ENCODE measurements at regions not wholly inside any gene's neighbourhood (a gene's known extent, or its start where the extent isn't known, plus 50 kb on each side); places are given as distances from the start of the nearest gene placed in this dataset.

GRCh38 chr3:43198791-43199644 is 87.3 kb upstream of the SNRK start:
- no peak for DNase-seq
- Mint-ChIP-seq H3K27ac (peak overlapping the region; percentile 59), H3K4me1 (peaks cover 66% of the 10 kb centered on the region), H3K9me3 (peaks cover 2% of the 10 kb centered on the region), H3K27me3 (peaks cover 12% of the 10 kb centered on the region), H3K4me3 (no peak overlapping the region), H3K36me3 (peaks cover 22% of the 10 kb centered on the region)
- CTCF ChIA-PET, result interaction anchor here (1.2 kb wide), 1 partner anchor 37 kb away, joined by 4 read pairs; no protein-coding TSS in a partner anchor

DNA sequence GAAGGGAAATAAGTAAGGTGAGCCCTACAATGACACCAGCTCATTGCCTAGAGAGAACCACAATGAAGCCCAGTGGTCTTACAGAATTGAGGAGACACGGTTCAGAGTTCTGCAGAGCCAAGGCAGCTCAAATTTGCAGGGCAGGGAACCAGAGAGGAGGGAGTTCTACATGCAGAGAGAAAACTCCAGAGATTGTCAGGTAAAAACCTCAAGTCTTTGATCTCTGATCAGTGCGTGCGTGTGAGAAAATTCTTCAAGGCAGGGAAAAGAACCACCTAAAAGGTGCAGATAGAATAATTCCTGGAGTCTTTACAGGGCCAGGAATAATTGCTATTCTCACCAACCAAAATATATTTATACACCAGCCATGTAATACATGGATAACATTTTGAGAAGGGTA is 88.0 kb upstream of the SNRK start:
- Mint-ChIP-seq H3K9me3 (peaks cover 2% of the 10 kb centered on the region), H3K4me1 (peaks cover 73% of the 10 kb centered on the region), H3K4me3 (no peak overlapping the region)

DNA sequence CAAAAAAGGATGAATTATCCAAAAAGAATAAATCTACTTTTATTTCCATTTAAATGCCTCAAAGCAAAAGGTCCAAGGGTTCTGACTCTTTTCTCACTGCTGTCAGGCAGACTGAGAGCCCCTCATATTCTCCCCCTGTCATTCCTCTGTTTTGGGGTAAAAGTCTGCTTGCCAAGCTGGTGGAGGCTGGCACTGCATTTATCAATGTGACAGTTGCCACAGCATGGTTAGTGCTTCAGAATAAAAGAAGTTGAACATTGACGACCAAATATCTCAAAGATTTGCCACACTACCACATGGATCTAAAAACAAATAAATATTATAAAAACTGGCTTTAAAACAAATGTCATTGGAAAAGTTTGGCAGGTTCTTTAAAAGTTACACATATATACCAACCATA is 89.2 kb upstream of the SNRK start:
- H3K27ac Mint-ChIP-seq, result no peak overlapping the region
- CTCF ChIA-PET, result interaction anchor here (1.5 kb wide), 1 partner anchor 35 kb away, joined by 3 read pairs; no protein-coding TSS in a partner anchor
- DNase-seq, result no peak
- H3K27me3 Mint-ChIP-seq, result peaks cover 10% of the 10 kb centered on the region
- H3K4me1 Mint-ChIP-seq, result peaks cover 84% of the 10 kb centered on the region
- H3K36me3 Mint-ChIP-seq, result peaks cover 24% of the 10 kb centered on the region
- H3K9me3 Mint-ChIP-seq, result peaks cover 2% of the 10 kb centered on the region
- no peak overlapping the region for H3K4me3 Mint-ChIP-seq

More for the DNA sequence above, 88.0 kb upstream of the SNRK start:
- H3K27me3 Mint-ChIP-seq, result peaks cover 12% of the 10 kb centered on the region
- DNase-seq, result no peak
- H3K36me3 Mint-ChIP-seq, result peaks cover 23% of the 10 kb centered on the region
- H3K27ac Mint-ChIP-seq, result no peak overlapping the region
- CTCF ChIA-PET, result interaction anchor here (0.6 kb wide), 1 partner anchor 408 kb away, joined by 3 read pairs; no protein-coding TSS in a partner anchor

DNA sequence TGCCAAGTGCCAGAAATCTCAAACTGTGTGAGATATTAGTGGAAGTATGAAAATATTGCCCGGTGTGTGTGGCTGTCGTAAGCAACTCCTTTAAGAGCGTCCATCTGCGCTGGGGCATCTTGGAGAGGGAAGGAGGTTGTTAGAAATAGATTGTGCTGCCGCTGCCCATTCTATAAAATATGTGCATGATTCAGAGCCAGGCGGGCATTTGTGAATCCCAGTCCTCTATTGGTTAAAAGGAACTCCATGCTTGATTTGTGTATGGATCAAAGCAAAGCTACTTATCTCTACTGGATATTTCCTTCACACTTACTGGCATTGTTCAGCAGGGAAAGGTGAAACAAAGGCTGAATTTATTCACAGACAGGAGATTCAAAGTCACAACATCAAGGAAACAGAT is 89.6 kb upstream of the SNRK start:
- H3K27ac Mint-ChIP-seq, result no peak overlapping the region
- H3K4me3 Mint-ChIP-seq, result no peak overlapping the region
- peaks cover 13% of the 10 kb centered on the region for H3K27me3 Mint-ChIP-seq
- CTCF ChIA-PET, result interaction anchor here (1.5 kb wide), 1 partner anchor 35 kb away, joined by 3 read pairs; no protein-coding TSS in a partner anchor
- peaks cover 89% of the 10 kb centered on the region for H3K4me1 Mint-ChIP-seq
- peaks cover 24% of the 10 kb centered on the region for H3K36me3 Mint-ChIP-seq
- DNase-seq, result no peak
- peaks cover 2% of the 10 kb centered on the region for H3K9me3 Mint-ChIP-seq

DNA sequence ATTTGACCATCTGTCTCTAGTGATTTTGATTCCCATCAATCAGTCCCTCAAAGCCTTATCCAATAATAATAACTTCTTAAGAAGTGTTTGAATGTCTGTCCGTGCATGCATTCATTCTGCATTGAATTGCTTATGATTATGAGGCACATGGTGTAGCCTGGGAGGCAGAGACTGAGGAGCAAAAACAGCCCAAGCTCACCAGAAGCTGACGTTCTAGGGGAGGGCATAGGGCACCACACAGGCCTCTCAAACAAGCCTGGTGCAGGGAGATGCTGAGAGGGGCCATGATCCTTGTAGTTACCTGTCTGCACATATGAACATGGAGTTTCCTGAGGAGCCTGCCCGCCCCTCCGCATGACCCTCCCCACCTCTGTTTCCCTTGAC is 89.2 kb upstream of the POMGNT2 start:
- H3K27ac Mint-ChIP-seq, result peak overlapping the region; percentile 99
- H3K4me3 Mint-ChIP-seq, result no peak overlapping the region
- peaks cover 28% of the 10 kb centered on the region for H3K36me3 Mint-ChIP-seq
- DNase-seq, result no peak
- CTCF ChIA-PET, result interaction anchor here (0.6 to 2.1 kb wide), 4 partner anchors 28 to 100 kb away, joined by 3 to 7 read pairs (median 3); no protein-coding TSS in a partner anchor
- H3K4me1 Mint-ChIP-seq, result peaks cover 91% of the 10 kb centered on the region
- peaks cover 13% of the 10 kb centered on the region for H3K27me3 Mint-ChIP-seq
- peaks cover 6% of the 10 kb centered on the region for H3K9me3 Mint-ChIP-seq

DNA sequence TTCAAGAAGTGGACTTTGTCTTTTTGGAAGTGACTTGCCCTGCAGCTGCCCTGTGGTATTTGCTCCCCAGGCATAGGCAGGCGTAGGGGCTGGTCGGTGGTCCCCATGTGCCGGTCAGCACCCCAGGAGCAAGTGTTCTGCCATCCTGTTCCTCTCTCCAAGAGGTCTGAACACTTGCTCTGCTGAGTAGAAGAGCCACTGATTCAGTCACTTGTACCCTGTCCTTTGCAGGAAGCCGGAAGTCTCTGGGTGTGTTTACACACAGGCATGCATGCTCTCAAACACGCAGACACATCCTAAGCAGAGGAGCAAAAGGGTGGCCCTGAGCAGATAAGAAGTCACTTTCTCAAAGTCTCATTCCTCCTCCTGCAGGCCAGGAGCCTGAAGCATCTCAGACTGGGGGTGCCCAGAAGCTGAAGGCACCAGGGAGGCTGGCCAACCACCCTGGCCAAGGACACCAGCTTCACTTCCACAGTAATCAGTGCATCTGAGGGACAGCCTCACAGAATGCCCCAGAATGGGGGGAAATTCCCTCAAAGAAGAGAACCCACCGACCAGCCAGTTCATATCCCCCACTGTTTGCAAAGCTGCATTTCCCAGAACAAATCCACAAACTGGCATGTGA is 88.7 kb upstream of the POMGNT2 start:
- Mint-ChIP-seq H3K36me3 (peaks cover 32% of the 10 kb centered on the region), H3K27me3 (peaks cover 17% of the 10 kb centered on the region), H3K27ac (peak overlapping the region; percentile 99), H3K4me3 (peak overlapping the region; percentile 56), H3K9me3 (peaks cover 9% of the 10 kb centered on the region), H3K4me1 (peaks cover 88% of the 10 kb centered on the region)
- peak; percentile 74 for DNase-seq
- CTCF ChIA-PET, result interaction anchor here (0.6 to 2.1 kb wide), 5 partner anchors 29 to 232 kb away, joined by 3 to 7 read pairs (median 3); no protein-coding TSS in a partner anchor

- Mint-ChIP-seq H3K27ac (peak overlapping the region; percentile 99), H3K27me3 (peaks cover 21% of the 10 kb centered on the region), H3K4me1 (peaks cover 84% of the 10 kb centered on the region), H3K36me3 (peaks cover 34% of the 10 kb centered on the region), H3K9me3 (peaks cover 13% of the 10 kb centered on the region), H3K4me3 (peak overlapping the region; percentile 56)
- CTCF ChIA-PET, result interaction anchor here (0.6 to 2.1 kb wide), 3 partner anchors 29 to 232 kb away, joined by 3 to 7 read pairs (median 4); no protein-coding TSS in a partner anchor
- no peak for DNase-seq
These were observed 88.2 kb upstream of the POMGNT2 start for GRCh38 chr3:43194069-43194468.

DNA sequence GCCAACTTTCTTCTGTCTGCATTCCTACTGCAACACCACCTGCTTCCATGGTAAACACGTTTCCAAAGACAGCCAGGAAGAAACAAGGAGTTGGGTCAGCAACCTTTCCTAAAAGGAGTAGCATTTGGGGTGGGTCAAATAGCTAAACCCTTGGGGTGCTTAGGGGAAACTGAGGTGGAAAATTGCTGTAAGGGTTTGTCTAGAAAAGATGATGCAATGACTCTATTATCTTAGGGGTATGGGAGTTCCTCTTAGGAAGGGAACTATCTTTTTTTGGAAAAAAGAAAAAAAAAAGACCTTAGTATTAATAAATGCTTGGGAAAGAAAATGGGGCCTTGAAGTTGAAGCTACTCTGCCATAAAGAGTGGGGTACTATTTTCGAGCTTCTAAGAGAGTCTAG is 86.1 kb upstream of the POMGNT2 start:
- Mint-ChIP-seq H3K4me3 (no peak overlapping the region), H3K27me3 (peaks cover 22% of the 10 kb centered on the region), H3K27ac (peak overlapping the region; percentile 7), H3K36me3 (peaks cover 41% of the 10 kb centered on the region), H3K9me3 (peaks cover 26% of the 10 kb centered on the region), H3K4me1 (peaks cover 64% of the 10 kb centered on the region)
- no peak for DNase-seq
- CTCF ChIA-PET, result interaction anchor here (1.2 kb wide), 1 partner anchor 12 kb away, joined by 4 read pairs; no protein-coding TSS in a partner anchor

GRCh38 chr3:43191116-43191515 is 85.2 kb upstream of the POMGNT2 start:
- Mint-ChIP-seq H3K27me3 (peaks cover 22% of the 10 kb centered on the region), H3K4me1 (peaks cover 59% of the 10 kb centered on the region)

DNA sequence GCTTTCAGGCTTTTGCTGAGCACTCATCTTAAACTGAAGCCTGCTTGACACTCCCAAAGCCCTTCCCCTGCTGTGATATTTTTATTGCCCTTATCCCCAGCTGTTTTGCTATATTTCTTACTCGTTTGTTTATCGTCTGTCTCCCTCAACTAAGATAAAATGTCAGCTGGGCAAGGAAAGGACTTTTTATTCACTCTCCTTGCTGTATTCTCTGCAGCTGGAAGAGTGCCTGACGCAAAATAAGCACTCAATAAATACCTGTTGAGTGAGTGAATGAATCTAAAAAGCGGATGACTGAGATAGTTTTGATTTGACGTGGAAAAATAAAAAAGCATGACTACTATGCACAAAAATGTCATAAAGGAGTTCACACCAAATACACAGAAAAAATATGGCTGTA is 84.8 kb upstream of the POMGNT2 start:
- Mint-ChIP-seq H3K9me3 (peaks cover 26% of the 10 kb centered on the region), H3K27ac (no peak overlapping the region), H3K4me1 (peaks cover 59% of the 10 kb centered on the region), H3K27me3 (peaks cover 22% of the 10 kb centered on the region), H3K4me3 (no peak overlapping the region), H3K36me3 (peaks cover 41% of the 10 kb centered on the region)
- no peak for DNase-seq
- CTCF ChIA-PET, result no interaction called here

More at GRCh38 chr3:43191116-43191515, 85.2 kb upstream of the POMGNT2 start:
- CTCF ChIA-PET, result no interaction called here
- peaks cover 26% of the 10 kb centered on the region for H3K9me3 Mint-ChIP-seq
- H3K4me3 Mint-ChIP-seq, result no peak overlapping the region
- H3K27ac Mint-ChIP-seq, result no peak overlapping the region
- peaks cover 39% of the 10 kb centered on the region for H3K36me3 Mint-ChIP-seq
- DNase-seq, result no peak

GRCh38 chr3:43187836-43188479 is 82.1 kb upstream of the POMGNT2 start:
- Mint-ChIP-seq H3K27me3 (peaks cover 22% of the 10 kb centered on the region), H3K27ac (no peak overlapping the region), H3K9me3 (peaks cover 27% of the 10 kb centered on the region), H3K4me1 (peaks cover 44% of the 10 kb centered on the region), H3K4me3 (no peak overlapping the region), H3K36me3 (peaks cover 36% of the 10 kb centered on the region)
- CTCF ChIA-PET, result no interaction called here
- no peak for DNase-seq

GRCh38 chr3:43185983-43186314 is 80.1 kb upstream of the POMGNT2 start:
- Mint-ChIP-seq H3K27me3 (peaks cover 21% of the 10 kb centered on the region), H3K4me3 (no peak overlapping the region), H3K4me1 (peaks cover 43% of the 10 kb centered on the region), H3K9me3 (peaks cover 30% of the 10 kb centered on the region), H3K36me3 (peaks cover 47% of the 10 kb centered on the region), H3K27ac (no peak overlapping the region)
- CTCF ChIA-PET, result no interaction called here
- no peak for DNase-seq

GRCh38 chr3:43185274-43185982 is 79.5 kb upstream of the POMGNT2 start:
- H3K36me3 Mint-ChIP-seq, result peaks cover 47% of the 10 kb centered on the region
- no peak overlapping the region for H3K27ac Mint-ChIP-seq
- H3K4me3 Mint-ChIP-seq, result no peak overlapping the region
- no peak for DNase-seq
- peaks cover 26% of the 10 kb centered on the region for H3K9me3 Mint-ChIP-seq
- CTCF ChIA-PET, result no interaction called here
- peaks cover 45% of the 10 kb centered on the region for H3K4me1 Mint-ChIP-seq
- H3K27me3 Mint-ChIP-seq, result peaks cover 19% of the 10 kb centered on the region

DNA sequence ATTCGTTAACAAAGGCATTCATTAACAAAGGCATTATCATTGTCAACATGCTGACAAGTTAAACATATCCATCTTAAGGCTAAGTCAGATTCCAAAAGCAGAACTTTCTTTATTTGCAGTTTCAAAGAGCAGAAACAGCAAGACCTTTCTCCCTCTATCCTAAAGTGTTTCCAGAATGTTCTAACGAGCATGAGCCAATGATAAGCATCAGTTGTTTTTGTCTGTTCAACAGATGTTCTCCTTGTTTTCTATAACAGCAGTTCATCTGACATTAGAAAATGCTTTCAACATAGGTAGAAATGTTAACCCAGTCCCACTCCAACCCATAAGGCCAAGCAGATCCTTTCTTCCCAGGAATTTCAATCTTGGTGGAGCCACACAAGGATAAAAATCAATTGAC is 77.6 kb upstream of the POMGNT2 start:
- no peak for DNase-seq
- Mint-ChIP-seq H3K27me3 (peaks cover 3% of the 10 kb centered on the region), H3K4me3 (no peak overlapping the region), H3K9me3 (peaks cover 15% of the 10 kb centered on the region), H3K4me1 (peaks cover 60% of the 10 kb centered on the region), H3K36me3 (peaks cover 44% of the 10 kb centered on the region), H3K27ac (no peak overlapping the region)
- CTCF ChIA-PET, result no interaction called here
